ENCODE measurements at regions not wholly inside any gene's neighbourhood (a gene's known extent, or its start where the extent isn't known, plus 50 kb on each side); places are given as distances from the start of the nearest gene placed in this dataset.

GRCh38 chr2:133806564-133806963 lies 238.3 kb upstream of the NCKAP5 start:
- intact Hi-C loops (cut with DNase I), result no loop called here
- WGBS, 2 donors, result 88 to 90% methylated on average over 5 of the region's 5 CpGs
- no peaks in the 10 kb centered on the region for H3K36me3 ChIP-seq
- no peaks in the 10 kb centered on the region for H3K4me1 ChIP-seq
- no peak for DNase-seq
- TF ChIP-seq CTCF (IDR thresholded peaks at IDR 0.05) (no peak), POLR2A (IDR thresholded peaks at IDR 0.05) (no peak)
- no peak overlapping the region for H3K27ac ChIP-seq
- no peaks in the 10 kb centered on the region for H3K27me3 ChIP-seq
- no peaks in the 10 kb centered on the region for H3K9me3 ChIP-seq
- H3K4me3 ChIP-seq (replicated peaks in 1 of 3), result no peak overlapping the region

- H3K27ac ChIP-seq, result no peak overlapping the region
- no peaks in the 10 kb centered on the region for H3K9me3 ChIP-seq
- TF ChIP-seq POLR2A (IDR thresholded peaks at IDR 0.05) (no peak), CTCF (IDR thresholded peaks at IDR 0.05) (no peak)
- no peaks in the 10 kb centered on the region for H3K36me3 ChIP-seq
- H3K4me3 ChIP-seq (replicated peaks in 1 of 3), result no peak overlapping the region
- 84 to 91% methylated on average over 1 of the region's 1 CpG for WGBS, 2 donors
- H3K27me3 ChIP-seq, result no peaks in the 10 kb centered on the region
- intact Hi-C loops (cut with DNase I), result no loop called here
- no peaks in the 10 kb centered on the region for H3K4me1 ChIP-seq
- DNase-seq, result no peak
Measured at GRCh38 chr2:133809485-133809884, 241.2 kb upstream of the NCKAP5 start.

GRCh38 chr2:133810559-133810958 lies 242.3 kb upstream of the NCKAP5 start:
- no peak overlapping the region for H3K27ac ChIP-seq
- no peaks in the 10 kb centered on the region for H3K36me3 ChIP-seq
- H3K4me1 ChIP-seq, result no peaks in the 10 kb centered on the region
- WGBS, 2 donors, result 71 to 89% methylated on average over 2 of the region's 2 CpGs
- no peak overlapping the region for H3K4me3 ChIP-seq (replicated peaks in 1 of 3)
- no peak for TF ChIP-seq POLR2A (IDR thresholded peaks at IDR 0.05)
- H3K9me3 ChIP-seq, result no peaks in the 10 kb centered on the region
- no peak for DNase-seq
- H3K27me3 ChIP-seq, result no peaks in the 10 kb centered on the region
- intact Hi-C loops (cut with DNase I), result no loop called here

- no peaks in the 10 kb centered on the region for H3K4me1 ChIP-seq
- no peak overlapping the region for H3K27ac ChIP-seq
- H3K36me3 ChIP-seq, result no peaks in the 10 kb centered on the region
- no peaks in the 10 kb centered on the region for H3K9me3 ChIP-seq
- WGBS, 2 donors, result 80 to 82% methylated on average over 4 of the region's 4 CpGs
- DNase-seq, result no peak
- no peaks in the 10 kb centered on the region for H3K27me3 ChIP-seq
- no peak overlapping the region for H3K4me3 ChIP-seq (replicated peaks in 1 of 3)
- TF ChIP-seq CTCF (IDR thresholded peaks at IDR 0.05) (no peak), POLR2A (IDR thresholded peaks at IDR 0.05) (no peak)
- intact Hi-C loops (cut with DNase I), result no loop called here
Measured at GRCh38 chr2:133811409-133812125, 243.3 kb upstream of the NCKAP5 start.

GRCh38 chr2:133812826-133813617 lies 244.8 kb upstream of the NCKAP5 start:
- Histone ChIP-seq H3K27me3 (no peaks in the 10 kb centered on the region), H3K9me3 (no peaks in the 10 kb centered on the region), H3K36me3 (no peaks in the 10 kb centered on the region), H3K27ac (no peak overlapping the region), H3K4me1 (peaks cover 0 to 2% of the 10 kb centered on the region in 2 donors), H3K4me3 (replicated peaks in 1 of 3) (no peak overlapping the region)
- TF ChIP-seq CTCF (IDR thresholded peaks at IDR 0.05) (no peak), POLR2A (IDR thresholded peaks at IDR 0.05) (no peak)
- 87% methylated on average over 4 of the region's 4 CpGs for WGBS, 2 donors
- no peak for DNase-seq
- intact Hi-C loops (cut with DNase I), result no loop called here
